Thoracic aorta (tissue), 2 donors: ENCODE measurements at regions not wholly inside any gene's neighbourhood (a gene's known extent, or its start where the extent isn't known, plus 50 kb on each side); places are given as distances from the start of the nearest gene placed in this dataset.

ENCODE experiments used
- ATAC-seq: fragments of 150-250 bp; one replicate; pipeline ENCODE4 v1.8.0; 2017; ENCODE audit warnings: low read depth; ENCODE audit not compliant: insufficient number of reproducible peaks, low FRiP score
- DNase-seq: peaks from one replicate; pipeline ENCODE4 v3.0.0-alpha.2; 2020; ENCODE audit warnings: low spot score
- H3K27ac ChIP-seq, 2 donors: fragments of 200-600 bp; sonication (generic); 1 replicate in 1 of 2; 2 replicates in 1 of 2; pipeline ENCODE4 v1.5.1; 2016; ENCODE audit warnings: mild to moderate bottlenecking in 2 of 2, moderate library complexity in 2 of 2
- H3K27me3 ChIP-seq: fragments of 200-600 bp; sonication (generic); replicated peaks from 2 replicates; pipeline ENCODE4 v1.6.0; 2016; ENCODE audit warnings: mild to moderate bottlenecking; ENCODE audit not compliant: insufficient read depth
- H3K36me3 ChIP-seq: fragments of 200-600 bp; sonication (generic); one replicate; pipeline ENCODE4 v1.5.1; 2016
- H3K4me1 ChIP-seq, 2 donors: fragments of 200-600 bp; sonication (generic); 1 replicate in 1 of 2; 2 replicates in 1 of 2; pipeline versions ENCODE4 v1.5.1 to v1.6.0; 2016; ENCODE audit warnings: low read depth in 2 of 2, mild to moderate bottlenecking in 1 of 2; ENCODE audit not compliant: control insufficient read depth in 1 of 2
- H3K4me3 ChIP-seq: fragments of 200-600 bp; sonication (generic); 2 replicates; pipeline ENCODE4 v1.5.1; 2016; ENCODE audit warnings: mild to moderate bottlenecking
- H3K9me3 ChIP-seq: fragments of 200-600 bp; sonication (generic); 2 replicates; pipeline ENCODE4 v1.5.1; 2016
- TF ChIP-seq, protein P1 (sequence below): fragments of 200-600 bp; sonication (generic); IDR thresholded peaks from one replicate; pipeline ENCODE4 v1.5.1; 2019; ENCODE audit warnings: antibody characterized with exemption

GRCh38 chr22:22185217-22185616, 59.4 kb upstream of the VPREB1 start:
- no peaks in the 10 kb centered on the region for H3K9me3 ChIP-seq
- H3K4me3 ChIP-seq: no peak overlapping the region
- H3K36me3 ChIP-seq: no peaks in the 10 kb centered on the region
- H3K4me1 ChIP-seq: no peaks in the 10 kb centered on the region
- TF ChIP-seq, protein P1, sequence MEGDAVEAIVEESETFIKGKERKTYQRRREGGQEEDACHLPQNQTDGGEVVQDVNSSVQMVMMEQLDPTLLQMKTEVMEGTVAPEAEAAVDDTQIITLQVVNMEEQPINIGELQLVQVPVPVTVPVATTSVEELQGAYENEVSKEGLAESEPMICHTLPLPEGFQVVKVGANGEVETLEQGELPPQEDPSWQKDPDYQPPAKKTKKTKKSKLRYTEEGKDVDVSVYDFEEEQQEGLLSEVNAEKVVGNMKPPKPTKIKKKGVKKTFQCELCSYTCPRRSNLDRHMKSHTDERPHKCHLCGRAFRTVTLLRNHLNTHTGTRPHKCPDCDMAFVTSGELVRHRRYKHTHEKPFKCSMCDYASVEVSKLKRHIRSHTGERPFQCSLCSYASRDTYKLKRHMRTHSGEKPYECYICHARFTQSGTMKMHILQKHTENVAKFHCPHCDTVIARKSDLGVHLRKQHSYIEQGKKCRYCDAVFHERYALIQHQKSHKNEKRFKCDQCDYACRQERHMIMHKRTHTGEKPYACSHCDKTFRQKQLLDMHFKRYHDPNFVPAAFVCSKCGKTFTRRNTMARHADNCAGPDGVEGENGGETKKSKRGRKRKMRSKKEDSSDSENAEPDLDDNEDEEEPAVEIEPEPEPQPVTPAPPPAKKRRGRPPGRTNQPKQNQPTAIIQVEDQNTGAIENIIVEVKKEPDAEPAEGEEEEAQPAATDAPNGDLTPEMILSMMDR: no peak
- no peaks in the 10 kb centered on the region for H3K27me3 ChIP-seq
- ATAC-seq: no peak
- no peak overlapping the region for H3K27ac ChIP-seq
- DNase-seq: no peak

GRCh38 chr22:22184277-22184807, 60.2 kb upstream of the VPREB1 start:
- TF ChIP-seq, protein P1: no peak
- Histone ChIP-seq H3K36me3 (no peaks in the 10 kb centered on the region), H3K4me3 (no peak overlapping the region), H3K9me3 (no peaks in the 10 kb centered on the region), H3K27me3 (no peaks in the 10 kb centered on the region), H3K27ac (no peak overlapping the region), H3K4me1 (no peaks in the 10 kb centered on the region)
- no peak for DNase-seq
- ATAC-seq: no peak

GRCh38 chr22:22182990-22183264, 61.7 kb upstream of the VPREB1 start:
- TF ChIP-seq, protein P1: no peak
- Histone ChIP-seq H3K27me3 (no peaks in the 10 kb centered on the region), H3K36me3 (no peaks in the 10 kb centered on the region), H3K4me3 (no peak overlapping the region), H3K9me3 (no peaks in the 10 kb centered on the region), H3K4me1 (no peaks in the 10 kb centered on the region), H3K27ac (no peak overlapping the region)
- ATAC-seq: no peak
- no peak for DNase-seq

GRCh38 chr22:22182218-22182989, 62.2 kb upstream of the VPREB1 start:
- DNase-seq (no peak), ATAC-seq (no peak)
- Histone ChIP-seq H3K27me3 (no peaks in the 10 kb centered on the region), H3K4me1 (no peaks in the 10 kb centered on the region), H3K36me3 (no peaks in the 10 kb centered on the region), H3K27ac (no peak overlapping the region), H3K9me3 (no peaks in the 10 kb centered on the region), H3K4me3 (no peak overlapping the region)
- TF ChIP-seq, protein P1: no peak

- ATAC-seq (no peak), DNase-seq (no peak)
- H3K27ac ChIP-seq: no peak overlapping the region
- TF ChIP-seq, protein P1: no peak
- no peaks in the 10 kb centered on the region for H3K27me3 ChIP-seq
- no peaks in the 10 kb centered on the region for H3K4me1 ChIP-seq
- H3K4me3 ChIP-seq: no peak overlapping the region
- no peaks in the 10 kb centered on the region for H3K36me3 ChIP-seq
- H3K9me3 ChIP-seq: no peaks in the 10 kb centered on the region
Observed at GRCh38 chr22:22181341-22181850, 63.2 kb upstream of the VPREB1 start.
